OCI-LY1 (cell line): ENCODE measurements at regions not wholly inside any gene's neighbourhood (a gene's known extent, or its start where the extent isn't known, plus 50 kb on each side); places are given as distances from the start of the nearest gene placed in this dataset.

Experiments used
- CTCF ChIP-seq: fragments of 200-600 bp; sonication (generic), shearing (Covaris generic); IDR thresholded peaks from 2 replicates; pipeline ENCODE4 v1.5.1; 2017; ENCODE audit warnings: mild to moderate bottlenecking, antibody characterized with exemption, low read length, moderate library complexity, mixed read lengths
- EZH2 ChIP-seq: fragments of 200-600 bp; sonication (generic), shearing (Covaris generic); IDR thresholded peaks from 2 replicates; pipeline ENCODE4 v1.8.0; 2017; ENCODE audit warnings: borderline replicate concordance, mixed run types, mild to moderate bottlenecking, antibody characterized with exemption, low read length, moderate library complexity, mixed read lengths

- TF ChIP-seq CTCF, result no peak
- TF ChIP-seq EZH2, result no peak
These were observed 95.7 kb upstream of the C1QTNF9B start for GRCh38 chr13:23992781-23993679.
